Lower lobe of right lung (tissue), 2 donors: ENCODE measurements at regions not wholly inside any gene's neighbourhood (a gene's known extent, or its start where the extent isn't known, plus 50 kb on each side); places are given as distances from the start of the nearest gene placed in this dataset.

Experiments used
- ATAC-seq, 2 donors: fragments of 200-7000 bp; cut with Tn5 transposase; one replicate each; pipeline ENCODE4 v1.9.1; 2020 to 2022; ENCODE audit warnings: mild to moderate bottlenecking in 2 of 2, moderate library complexity in 2 of 2
- DNase-seq: peaks from one replicate; pipeline ENCODE4 v3.0.0-alpha.2; 2020
- H3K27ac ChIP-seq: fragments of 200-600 bp; one replicate; pipeline ENCODE4 v1.8.0; 2022
- H3K27me3 ChIP-seq: fragments of 200-600 bp; one replicate; pipeline ENCODE4 v1.8.0; 2022; ENCODE audit warnings: low read depth
- H3K36me3 ChIP-seq: fragments of 200-600 bp; one replicate; pipeline ENCODE4 v1.8.0; 2022; ENCODE audit warnings: mild to moderate bottlenecking
- H3K4me1 ChIP-seq: fragments of 200-600 bp; one replicate; pipeline ENCODE4 v1.8.0; 2022
- H3K4me3 ChIP-seq: fragments of 200-600 bp; one replicate; pipeline ENCODE4 v1.8.0; 2022; ENCODE audit warnings: mild to moderate bottlenecking
- H3K9me3 ChIP-seq: fragments of 200-600 bp; one replicate; pipeline ENCODE4 v1.8.0; 2022
- intact Hi-C: fragments of 100-400 bp; cut with DNase I; formaldehyde crosslinking; loops from one replicate; pipeline ENCODE4 v1.11.0; 2022
- TF ChIP-seq, protein P1 (sequence below): fragments of 200-600 bp; IDR thresholded peaks from one replicate; pipeline ENCODE4 v1.8.0; 2022; ENCODE audit warnings: antibody characterized with exemption, mild to moderate bottlenecking
- donor health status: DM: no; HTN: yes; CAD: no; lungs with severe emphysema.

DNA sequence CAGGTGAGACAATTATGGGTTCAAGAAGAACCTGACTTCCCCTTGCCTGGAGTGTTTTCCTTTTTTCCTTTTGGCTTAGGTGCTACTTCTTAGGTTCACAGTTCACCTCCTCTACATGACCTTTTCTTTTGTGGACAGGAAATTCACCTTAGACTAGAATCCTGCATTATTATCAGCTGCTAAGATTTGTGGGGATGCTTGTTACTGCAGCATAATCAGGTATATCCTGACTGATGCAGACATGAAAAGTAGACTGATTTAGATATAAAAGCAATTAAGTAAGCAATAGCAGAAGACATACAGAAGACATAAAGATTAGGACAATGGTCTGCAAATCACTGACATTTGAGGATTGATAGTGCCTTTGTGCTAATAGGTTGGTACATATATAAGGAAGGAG lies 168.3 kb downstream of the SALL1 start:
- TF ChIP-seq, protein P1, sequence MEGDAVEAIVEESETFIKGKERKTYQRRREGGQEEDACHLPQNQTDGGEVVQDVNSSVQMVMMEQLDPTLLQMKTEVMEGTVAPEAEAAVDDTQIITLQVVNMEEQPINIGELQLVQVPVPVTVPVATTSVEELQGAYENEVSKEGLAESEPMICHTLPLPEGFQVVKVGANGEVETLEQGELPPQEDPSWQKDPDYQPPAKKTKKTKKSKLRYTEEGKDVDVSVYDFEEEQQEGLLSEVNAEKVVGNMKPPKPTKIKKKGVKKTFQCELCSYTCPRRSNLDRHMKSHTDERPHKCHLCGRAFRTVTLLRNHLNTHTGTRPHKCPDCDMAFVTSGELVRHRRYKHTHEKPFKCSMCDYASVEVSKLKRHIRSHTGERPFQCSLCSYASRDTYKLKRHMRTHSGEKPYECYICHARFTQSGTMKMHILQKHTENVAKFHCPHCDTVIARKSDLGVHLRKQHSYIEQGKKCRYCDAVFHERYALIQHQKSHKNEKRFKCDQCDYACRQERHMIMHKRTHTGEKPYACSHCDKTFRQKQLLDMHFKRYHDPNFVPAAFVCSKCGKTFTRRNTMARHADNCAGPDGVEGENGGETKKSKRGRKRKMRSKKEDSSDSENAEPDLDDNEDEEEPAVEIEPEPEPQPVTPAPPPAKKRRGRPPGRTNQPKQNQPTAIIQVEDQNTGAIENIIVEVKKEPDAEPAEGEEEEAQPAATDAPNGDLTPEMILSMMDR: no peak
- H3K36me3 ChIP-seq: no peaks in the 10 kb centered on the region
- H3K4me1 ChIP-seq: no peaks in the 10 kb centered on the region
- intact Hi-C loops: no loop called here
- DNase-seq (no peak), ATAC-seq (no peak)
- H3K27me3 ChIP-seq: no peaks in the 10 kb centered on the region
- no peak overlapping the region for H3K27ac ChIP-seq
- H3K4me3 ChIP-seq: no peak overlapping the region
- H3K9me3 ChIP-seq: no peaks in the 10 kb centered on the region

DNA sequence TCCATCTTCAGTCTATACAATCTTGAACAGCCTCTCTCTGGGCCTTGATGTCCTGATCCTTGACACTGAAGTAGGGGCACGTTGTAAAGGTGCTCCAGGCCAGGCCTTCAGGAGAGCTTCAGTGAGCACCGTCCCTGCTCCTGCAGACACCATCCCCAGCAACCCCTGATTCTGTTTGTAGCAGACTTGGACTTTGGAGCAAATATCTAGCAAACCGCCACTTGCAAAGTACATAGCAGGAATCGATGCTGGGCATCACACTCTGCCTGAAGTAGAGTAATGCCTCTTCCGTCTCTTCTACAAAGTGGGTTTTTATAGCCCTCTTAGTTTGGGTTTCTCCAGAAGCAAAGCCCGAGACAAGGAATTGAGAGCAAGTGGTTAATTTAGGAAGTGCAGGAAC lies 169.1 kb downstream of the SALL1 start:
- Histone ChIP-seq H3K27ac (no peak overlapping the region), H3K36me3 (no peaks in the 10 kb centered on the region), H3K9me3 (no peaks in the 10 kb centered on the region), H3K4me1 (no peaks in the 10 kb centered on the region), H3K27me3 (no peaks in the 10 kb centered on the region), H3K4me3 (no peak overlapping the region)
- TF ChIP-seq, protein P1: no peak
- DNase-seq (no peak), ATAC-seq (no peak)
- intact Hi-C loops: no loop called here

DNA sequence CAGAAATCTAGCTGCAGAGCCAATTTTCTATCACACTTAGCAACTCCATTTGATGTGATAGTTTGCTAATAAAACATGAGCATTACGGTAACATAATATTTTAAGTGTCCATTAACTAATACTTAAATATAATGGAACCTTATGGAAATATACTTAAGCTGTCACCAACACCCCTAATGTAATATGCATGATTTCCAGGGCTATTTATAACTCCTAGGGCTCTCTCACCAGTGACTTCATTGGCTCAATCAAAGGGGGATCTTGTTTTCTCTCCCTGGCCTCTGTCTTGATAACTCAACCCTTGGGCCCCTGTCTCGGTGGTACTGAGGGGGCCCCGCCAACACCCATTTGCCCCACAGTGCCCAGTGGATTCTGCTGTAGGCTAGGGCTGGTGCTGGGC lies 170.4 kb downstream of the SALL1 start:
- Histone ChIP-seq H3K4me1 (no peaks in the 10 kb centered on the region), H3K27ac (no peak overlapping the region), H3K9me3 (no peaks in the 10 kb centered on the region), H3K36me3 (no peaks in the 10 kb centered on the region), H3K4me3 (no peak overlapping the region), H3K27me3 (no peaks in the 10 kb centered on the region)
- intact Hi-C loops: no loop called here
- ATAC-seq: no peak
- TF ChIP-seq, protein P1: no peak
- no peak for DNase-seq

DNA sequence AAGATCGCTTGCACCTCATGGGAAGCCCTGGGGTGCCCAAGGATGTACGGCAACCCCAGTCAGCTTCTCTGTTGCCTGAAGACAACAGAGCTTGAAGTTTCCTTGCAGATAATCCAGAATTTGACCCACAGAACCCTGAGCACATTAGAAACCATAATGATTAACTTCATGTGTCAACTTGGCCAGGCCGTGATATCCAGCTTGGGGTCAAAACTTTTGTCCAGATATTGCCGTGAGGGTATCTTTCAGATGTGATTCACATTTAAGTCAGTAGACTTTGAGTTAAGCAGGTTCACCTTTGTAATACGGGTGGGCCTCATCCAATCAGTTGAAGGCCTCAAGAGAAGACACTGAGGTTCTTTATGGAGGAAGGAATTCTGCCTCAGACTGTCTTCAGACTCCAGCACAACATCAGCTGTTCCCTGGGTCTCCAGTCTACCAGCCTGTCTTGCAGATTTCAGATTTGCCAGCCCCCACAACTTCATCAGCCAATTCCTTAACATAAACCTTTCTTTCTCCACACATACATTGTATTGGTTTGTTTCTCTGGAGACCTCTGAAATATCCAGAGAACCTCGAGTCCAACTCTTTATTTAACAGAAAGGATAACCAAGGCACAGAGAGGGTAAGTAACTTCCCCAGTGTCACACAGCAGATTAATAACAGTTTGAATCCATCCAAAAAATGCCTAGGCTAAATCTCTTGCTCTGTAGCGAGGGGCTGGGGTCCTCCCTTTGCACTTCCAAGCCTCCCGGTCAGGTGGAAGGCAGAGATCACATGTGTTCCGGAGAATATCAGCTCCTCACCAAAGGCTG lies 171.1 kb downstream of the SALL1 start:
- H3K36me3 ChIP-seq: no peaks in the 10 kb centered on the region
- ATAC-seq: no peak
- H3K4me1 ChIP-seq: no peaks in the 10 kb centered on the region
- H3K27me3 ChIP-seq: no peaks in the 10 kb centered on the region
- no peak overlapping the region for H3K4me3 ChIP-seq
- no peaks in the 10 kb centered on the region for H3K9me3 ChIP-seq
- TF ChIP-seq, protein P1: no peak
- DNase-seq: no peak
- intact Hi-C loops: no loop called here
- H3K27ac ChIP-seq: no peak overlapping the region

DNA sequence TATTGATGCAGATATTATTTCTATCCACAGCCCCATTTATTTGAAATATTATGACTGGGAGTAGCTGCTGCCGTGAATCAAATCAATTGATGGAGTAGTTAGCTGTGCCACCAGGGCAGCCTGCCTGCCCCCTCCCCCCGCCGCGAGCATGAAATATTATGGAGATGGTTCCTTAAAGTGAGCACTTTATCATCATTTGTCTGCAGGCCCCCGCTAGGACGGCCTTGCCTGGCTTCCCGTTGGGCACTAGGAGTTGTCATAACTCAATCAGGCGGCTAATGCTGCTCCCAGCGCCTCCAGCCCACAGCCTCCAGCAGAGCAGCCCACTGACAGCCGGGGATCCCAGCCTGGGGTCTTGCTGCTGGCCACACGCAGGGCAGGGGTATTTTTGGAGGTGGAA lies 173.9 kb downstream of the SALL1 start:
- TF ChIP-seq, protein P1: no peak
- Histone ChIP-seq H3K27ac (no peak overlapping the region), H3K36me3 (no peaks in the 10 kb centered on the region), H3K9me3 (no peaks in the 10 kb centered on the region), H3K4me1 (no peaks in the 10 kb centered on the region), H3K27me3 (no peaks in the 10 kb centered on the region), H3K4me3 (no peak overlapping the region)
- ATAC-seq (no peak), DNase-seq (no peak)
- intact Hi-C loops: no loop called here
